GM19023 (cell line): ENCODE measurements at regions not wholly inside any gene's neighbourhood (a gene's known extent, or its start where the extent isn't known, plus 50 kb on each side); places are given as distances from the start of the nearest gene placed in this dataset.

Source experiments
- ATAC-seq: cut with Tn5 transposase; IDR thresholded peaks from one replicate; pipeline ENCODE4 v1.9.1; 2021; ENCODE audit warnings: mild to moderate bottlenecking, moderate library complexity; ENCODE audit not compliant: unreplicated experiment

DNA sequence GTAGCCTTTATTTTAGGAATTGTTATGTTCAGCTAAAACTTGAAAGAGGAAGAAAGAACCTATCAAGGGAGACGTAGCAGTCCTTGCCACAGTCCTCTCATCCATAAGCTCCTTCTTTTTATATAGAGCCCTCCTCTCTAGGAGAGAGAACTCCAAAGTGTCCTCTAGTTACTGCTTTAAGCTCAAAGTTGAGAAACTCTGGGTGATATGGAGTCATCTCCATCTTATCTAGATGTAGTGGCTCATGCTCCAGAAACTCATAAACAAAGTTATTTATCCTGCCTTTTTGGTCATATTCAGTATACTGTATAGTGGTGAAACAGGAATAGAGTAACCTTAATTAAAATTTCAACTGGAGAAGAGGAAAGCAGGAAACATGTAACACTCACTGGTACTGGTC is 90.4 kb upstream of the ATF7IP start:
- no peak for ATAC-seq

DNA sequence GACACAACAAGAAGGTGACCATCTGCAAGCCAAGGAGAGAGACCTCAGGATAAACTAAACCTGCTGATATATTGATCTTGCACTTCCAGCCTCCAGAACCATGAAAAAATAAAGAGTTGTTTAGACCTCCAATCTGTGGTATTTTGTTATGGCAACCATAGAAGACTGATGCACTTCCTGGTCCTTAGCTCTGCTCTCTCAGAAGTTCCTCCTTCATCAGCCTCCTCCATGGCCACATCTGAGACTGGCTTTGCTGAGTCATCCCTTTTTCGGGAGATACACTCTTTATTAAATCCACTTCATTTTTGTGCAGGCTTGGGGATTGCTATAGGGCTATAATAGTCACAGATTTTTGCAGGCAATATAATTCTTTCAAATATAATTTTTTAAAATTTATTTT is 89.6 kb upstream of the ATF7IP start:
- no peak for ATAC-seq

DNA sequence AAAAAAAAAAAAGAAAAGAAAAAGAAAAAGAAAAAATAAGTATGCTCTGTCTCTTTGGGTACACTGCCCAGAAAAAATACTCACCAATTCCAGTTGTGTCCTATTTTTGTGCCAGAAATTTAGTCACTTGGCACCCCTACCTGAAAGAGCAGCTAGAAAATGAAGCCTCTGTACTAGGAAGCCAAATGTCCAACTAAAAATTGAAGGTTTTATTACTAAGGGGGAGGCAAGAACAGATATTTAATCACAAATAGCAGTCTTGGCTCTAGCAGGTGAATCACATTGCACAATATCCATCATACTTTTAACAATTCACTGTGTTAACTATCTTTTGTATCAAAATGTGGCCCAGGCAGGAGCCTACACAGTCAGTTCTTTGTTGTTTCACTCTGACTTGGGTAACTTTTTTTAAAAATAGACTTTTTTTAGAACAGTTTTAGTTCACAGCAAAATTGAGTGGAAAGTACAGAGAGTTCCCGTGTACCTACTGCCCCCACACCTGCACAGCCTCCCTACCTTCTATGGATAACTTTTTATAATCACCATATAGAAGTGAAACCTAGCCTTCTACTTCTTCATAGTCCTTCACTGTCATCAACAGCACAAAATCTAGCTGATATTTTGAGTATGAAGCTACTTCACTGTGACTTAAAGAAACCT is 87.1 kb upstream of the ATF7IP start:
- ATAC-seq = no peak

DNA sequence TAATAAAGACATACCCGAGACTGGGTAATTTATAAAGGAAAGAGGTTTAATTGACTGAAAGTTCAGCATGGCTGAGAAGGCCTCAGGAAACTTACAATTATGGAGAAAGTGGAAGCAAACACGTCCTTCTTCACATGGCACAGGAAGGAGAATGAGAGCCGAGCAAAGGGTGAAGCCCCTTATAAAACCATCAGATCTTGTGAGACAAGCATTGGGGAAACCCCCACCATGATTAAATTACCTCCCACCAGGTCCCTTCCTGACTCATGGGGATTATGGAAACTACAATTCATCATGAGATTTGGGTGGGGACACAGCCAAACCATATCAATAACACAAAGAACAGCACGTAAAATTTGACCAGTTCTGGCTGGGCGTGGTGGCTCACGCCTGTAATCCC is 85.6 kb upstream of the ATF7IP start:
- no peak for ATAC-seq

DNA sequence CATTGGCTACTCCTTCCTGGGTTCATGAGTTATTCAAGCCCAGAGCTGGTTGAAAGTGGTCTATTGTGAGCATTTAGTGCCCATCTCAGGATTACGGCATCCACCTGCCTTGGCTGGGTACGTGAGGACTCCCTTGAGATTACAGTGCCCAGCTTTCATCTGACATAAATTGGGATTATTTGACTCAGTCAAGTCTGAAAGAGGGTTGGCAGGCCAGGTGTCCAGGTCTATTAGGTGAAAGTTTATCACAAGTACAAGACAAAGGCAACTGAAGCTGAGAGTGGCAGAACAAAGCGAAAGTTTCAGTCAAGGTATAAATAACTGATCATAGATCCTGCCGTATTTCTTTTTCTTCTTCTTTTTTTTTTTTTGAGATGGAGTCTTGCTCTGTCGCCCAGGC is 84.6 kb upstream of the ATF7IP start:
- ATAC-seq = no peak

DNA sequence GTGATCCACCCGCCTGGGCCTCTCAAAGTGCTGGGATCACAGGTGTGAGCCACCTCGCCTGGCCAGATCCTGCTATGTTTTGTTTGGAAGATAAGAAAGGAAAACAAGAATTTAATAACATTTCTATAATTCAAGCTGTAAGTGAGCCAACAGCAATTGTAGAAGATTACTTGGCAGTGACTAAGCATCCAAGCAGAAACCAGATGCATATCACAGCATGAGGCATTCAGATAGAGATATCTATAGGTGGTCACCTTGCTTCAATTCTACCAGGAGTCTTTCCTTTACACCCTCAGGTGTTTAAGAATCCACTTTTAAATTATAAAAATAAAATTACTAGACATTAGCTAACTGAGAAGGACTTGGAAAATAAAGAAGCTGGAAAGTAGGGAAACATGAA is 83.9 kb upstream of the ATF7IP start:
- no peak for ATAC-seq

DNA sequence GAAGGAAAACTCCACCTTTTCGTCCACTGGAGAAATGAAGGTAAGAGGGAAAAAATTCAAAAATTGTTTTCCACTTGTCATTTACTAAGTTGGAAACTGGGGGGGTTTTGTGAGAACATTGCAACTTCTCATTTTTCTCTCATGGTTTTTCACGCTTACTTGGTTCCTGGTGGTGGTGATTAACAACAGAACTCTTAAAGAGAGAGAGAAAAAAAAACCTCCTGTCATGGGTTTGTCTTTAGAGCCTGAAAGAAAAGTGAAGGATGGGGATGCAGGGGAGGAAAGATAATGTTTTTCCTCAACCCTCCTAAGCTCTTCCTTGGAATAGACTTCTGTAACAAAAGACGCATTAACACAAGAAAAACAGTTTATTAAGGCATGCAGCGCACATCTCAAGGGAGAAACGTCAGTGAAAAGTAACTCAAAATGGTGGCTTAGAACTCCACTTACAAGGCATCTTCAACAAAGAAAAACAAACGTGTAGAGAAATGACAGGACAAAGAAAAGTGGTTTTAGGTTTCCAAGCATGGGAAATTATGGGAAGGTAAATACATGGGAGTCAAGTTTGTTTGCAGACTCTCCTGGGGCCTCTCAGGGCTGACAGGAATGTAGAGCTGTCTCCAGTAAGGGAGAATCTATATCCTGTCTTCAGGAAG is 81.9 kb upstream of the ATF7IP start:
- ATAC-seq = peak; percentile 43

DNA sequence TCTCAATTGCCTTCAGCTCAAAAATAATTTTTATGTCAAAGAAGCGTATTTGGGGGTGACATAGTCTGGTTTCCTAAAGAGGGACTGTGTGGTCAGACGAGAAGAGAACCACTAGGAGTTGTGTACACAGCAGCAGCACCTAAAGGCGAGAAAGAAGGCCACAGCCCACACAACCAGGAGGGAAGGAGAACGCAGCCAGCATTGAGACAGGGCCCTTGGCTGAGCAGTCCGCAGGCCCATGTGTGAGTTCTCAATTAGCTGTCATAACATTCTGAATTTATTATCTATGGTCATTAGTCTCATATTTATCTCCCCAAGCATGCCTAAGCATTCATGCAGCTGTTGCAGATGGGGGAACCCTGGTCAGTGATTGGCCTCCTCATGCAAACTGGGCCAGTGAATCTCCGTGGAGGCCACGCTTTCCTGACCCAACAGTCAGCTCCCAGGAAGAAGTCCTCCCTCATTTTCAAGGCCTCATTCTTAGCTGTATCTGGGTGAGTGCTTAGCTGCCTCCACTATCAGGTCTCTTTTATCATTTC is 81.2 kb upstream of the ATF7IP start:
- peak; percentile 79 for ATAC-seq

DNA sequence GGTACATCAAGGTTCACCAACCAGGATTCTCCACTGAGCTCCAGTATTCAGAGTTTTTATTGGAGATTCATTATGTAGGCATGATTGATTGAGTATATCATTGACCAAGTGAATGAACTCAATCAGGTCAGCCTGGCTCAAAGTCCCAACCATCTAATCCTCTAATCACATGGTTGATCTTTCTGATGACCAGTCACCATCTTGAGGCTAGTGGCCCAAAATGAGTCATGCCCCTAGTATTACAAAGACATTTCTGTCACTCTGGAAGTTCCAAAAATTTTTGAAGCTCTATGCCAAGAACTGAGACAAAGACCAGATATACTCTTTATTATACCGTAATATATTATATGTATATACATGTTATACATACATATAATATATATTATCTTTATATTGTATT is 75.9 kb upstream of the ATF7IP start:
- ATAC-seq = no peak

DNA sequence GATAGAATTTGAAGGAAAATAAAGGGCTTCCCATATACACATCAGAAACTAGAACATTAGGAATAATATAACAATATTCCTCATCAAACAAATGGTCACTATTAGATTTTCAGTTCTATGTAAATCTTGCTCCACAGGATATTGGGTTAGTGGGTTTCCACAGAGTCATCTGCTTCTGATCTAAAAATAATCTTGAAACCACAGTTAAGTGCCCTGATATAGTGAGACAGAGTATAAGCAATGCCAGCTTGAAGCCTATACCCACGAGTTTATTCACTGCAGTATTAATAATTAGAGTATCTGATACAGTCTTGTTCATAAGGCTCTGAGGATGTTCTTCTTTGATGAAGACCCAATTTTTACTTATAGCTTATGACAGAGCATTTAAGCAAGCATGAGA is 74.5 kb upstream of the ATF7IP start:
- no peak for ATAC-seq

DNA sequence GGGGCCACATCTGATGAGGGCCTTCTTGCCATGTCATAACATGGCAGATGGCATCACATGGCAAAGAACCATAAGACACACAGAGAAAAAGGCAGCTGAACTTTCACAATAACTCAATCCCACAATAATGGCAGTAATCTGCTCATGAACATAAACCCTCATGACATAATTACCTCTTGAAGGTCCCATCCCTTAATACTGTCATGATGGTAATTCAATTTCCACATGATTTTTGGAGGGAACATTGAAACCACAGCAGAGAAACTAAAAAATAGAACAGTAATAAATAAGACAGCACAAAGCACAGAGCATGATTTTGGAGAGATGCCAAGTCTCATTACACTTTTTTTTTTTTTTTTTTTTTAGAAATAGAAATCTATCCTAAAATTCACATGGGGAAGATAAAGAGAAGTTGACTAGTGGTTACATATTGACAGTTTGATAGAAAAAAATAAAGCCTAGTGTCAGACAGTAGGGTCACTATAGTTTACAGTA is 61.8 kb upstream of the ATF7IP start:
- ATAC-seq = no peak

DNA sequence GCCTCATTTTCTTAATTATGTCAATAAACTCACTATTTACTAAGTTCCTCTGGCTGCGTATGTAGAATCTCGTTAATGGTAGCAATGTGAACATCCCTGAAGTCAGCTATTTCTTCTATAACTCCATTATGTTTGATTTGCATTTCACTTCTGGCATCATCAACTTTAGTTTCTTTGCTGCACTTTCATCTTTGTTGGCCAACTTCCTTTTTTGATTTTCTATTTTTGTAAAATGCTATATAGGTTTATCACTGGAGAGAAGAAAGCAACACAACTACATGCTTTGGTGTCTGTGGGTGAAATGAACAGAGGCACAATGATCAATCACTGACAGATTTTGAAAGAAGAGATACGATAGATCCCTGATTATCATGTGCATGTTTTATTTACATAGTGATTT is 58.5 kb upstream of the ATF7IP start:
- no peak for ATAC-seq

DNA sequence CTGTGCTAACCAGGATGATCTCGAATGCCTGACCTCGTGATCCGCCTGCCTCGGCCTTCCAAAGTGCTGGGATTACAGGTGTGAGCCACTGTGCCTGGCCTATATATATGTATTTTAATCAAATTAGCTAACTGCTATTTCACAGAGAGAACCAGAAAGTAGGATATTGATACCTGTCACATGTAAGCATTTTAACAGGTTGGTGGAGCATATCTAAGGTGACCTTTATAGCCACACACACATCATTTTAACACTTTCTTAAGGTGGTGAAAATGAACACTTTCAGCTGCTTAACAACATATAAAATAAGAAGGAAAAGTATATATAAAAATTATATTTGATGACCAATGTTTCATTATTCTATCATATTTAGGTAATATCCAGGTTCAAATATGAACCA is 57.0 kb upstream of the ATF7IP start:
- no peak for ATAC-seq

DNA sequence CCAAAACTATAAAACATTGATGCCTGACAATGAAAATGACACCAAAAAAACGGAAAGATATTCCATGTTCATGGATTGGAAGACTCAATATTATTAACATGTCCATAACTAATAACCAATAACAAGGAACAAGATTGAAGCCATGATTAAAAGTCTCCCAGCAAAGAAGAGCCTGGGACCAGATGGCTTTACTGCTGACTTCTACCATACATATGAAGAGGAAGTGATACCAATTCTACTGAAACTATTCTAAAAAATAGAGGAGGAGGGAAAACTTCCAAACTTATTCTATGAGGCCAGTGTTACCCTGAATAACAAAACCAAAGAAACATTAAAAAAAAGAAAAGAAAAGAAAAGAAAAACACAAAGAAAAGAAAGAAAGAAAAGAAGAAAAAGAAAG is 54.6 kb upstream of the ATF7IP start:
- ATAC-seq = no peak

DNA sequence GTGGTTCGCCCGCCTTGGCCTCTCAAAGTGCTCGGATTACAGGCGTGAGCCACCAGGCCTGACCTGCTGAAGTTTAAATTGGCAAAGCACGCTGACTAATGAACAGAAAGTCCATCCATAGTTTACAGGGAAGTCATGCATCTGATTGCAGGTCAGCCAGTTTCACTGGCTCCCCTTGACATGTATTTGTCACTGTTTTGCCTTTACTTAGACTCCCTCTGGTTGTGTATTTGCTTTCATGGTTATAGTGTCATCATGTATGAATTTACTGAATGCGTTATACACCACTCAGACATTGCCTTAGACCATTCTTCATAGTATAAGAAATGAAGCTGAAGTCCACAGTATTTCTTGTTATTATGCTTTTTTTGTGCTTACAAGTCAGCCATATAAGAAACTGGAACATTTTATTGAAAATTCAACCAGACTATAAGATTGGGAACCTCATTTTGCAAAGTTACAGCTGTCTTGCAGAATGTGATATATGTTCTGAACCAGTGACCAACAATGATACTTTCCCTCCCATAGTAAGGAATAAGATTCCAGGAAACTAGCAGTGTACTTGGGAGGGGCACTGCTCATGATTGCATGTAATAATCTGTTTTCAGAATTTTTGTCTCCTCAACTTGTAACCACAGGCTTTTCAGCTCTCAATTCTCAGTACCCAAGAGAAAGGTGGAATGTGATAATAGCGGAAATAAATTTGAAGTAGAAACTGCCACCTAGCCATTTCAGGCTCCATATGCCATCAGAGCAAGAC is 51.9 kb upstream of the ATF7IP start:
- ATAC-seq = no peak

DNA sequence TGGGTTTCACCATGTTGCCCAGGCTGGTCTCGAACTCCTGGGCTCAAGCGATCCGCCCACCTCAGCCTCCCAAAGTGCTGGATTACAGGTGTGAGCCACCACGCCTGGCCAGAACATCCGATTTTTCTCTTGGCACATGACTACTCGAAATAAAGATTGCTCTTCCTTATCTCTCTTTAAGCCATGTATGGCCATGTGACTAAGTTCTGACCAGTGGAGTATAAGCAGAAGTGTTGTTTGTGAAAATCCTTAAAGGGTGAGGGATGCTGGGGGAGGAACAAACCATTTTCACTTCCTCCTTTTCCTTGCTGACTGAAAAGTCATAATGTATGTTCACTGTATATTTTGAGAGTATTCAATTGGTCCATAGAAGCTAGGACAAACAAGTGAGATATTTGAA is 50.7 kb upstream of the ATF7IP start:
- ATAC-seq = no peak

DNA sequence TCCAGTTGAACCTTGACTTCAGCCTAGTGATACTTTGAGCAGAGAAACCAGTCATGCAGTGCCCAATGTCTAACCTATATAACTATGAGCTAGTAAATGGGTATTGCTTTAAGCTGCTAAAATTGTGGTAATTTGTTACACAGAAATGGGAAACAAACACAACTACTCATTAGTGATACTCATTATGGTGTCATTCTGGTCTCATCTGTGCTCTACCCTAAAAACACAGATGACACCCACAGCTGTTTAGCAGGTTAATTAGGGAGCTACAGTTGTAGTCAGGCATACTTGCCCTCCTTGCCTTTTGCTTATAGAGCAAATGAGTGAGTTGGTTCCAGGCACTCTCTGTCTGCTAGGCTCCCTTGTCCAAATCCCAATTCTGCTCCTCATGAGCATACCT is 50.0 kb upstream of the ATF7IP start:
- ATAC-seq = no peak
